ENCODE measurements at regions not wholly inside any gene's neighbourhood (a gene's known extent, or its start where the extent isn't known, plus 50 kb on each side); places are given as distances from the start of the nearest gene placed in this dataset.

- TF ChIP-seq CTCF (IDR thresholded peaks at IDR 0.05; ENCODE audit: insufficient read depth, low read length, poor library complexity, severe bottlenecking) (no peak), EZH2phosphoT487 (conservative IDR thresholded peaks at IDR 0.05; ENCODE audit: low read length) (no peak)
These were observed 101.2 kb upstream of the KLF6 start for GRCh38 chr10:3886191-3886590.
